Stimulated activated naive CD8-positive, alpha-beta T cell treated with anti-CD3 and anti-CD28 coated beads, Interleukin-15, Interleukin-2, amounts not matched to agents 100 U/mL and 50 U/mL, for 24 hours (primary cell): ENCODE measurements at regions not wholly inside any gene's neighbourhood (a gene's known extent, or its start where the extent isn't known, plus 50 kb on each side); places are given as distances from the start of the nearest gene placed in this dataset.

Experiments used
- ATAC-seq: fragments of 150-1000 bp; cut with Tn5 transposase; one replicate; pipeline ENCODE4 v1.10.0; 2021
- DNase-seq: peaks from one replicate; pipeline ENCODE4 v3.0.0; 2021

- ATAC-seq, result no peak
Observed at GRCh38 chrX:38856670-38857265, 55.5 kb downstream of the MID1IP1 start.

GRCh38 chrX:38857736-38858523 lies 56.7 kb downstream of the MID1IP1 start:
- ATAC-seq (no peak), DNase-seq (no peak)

More at GRCh38 chrX:38856670-38857265, 55.5 kb downstream of the MID1IP1 start:
- no peak for DNase-seq

GRCh38 chrX:38859602-38860001 lies 58.3 kb downstream of the MID1IP1 start:
- no peak for DNase-seq

GRCh38 chrX:38860106-38861013 lies 59.1 kb downstream of the MID1IP1 start:
- ATAC-seq (peak; percentile 92), DNase-seq (peak; percentile 17)

More at GRCh38 chrX:38859602-38860001, 58.3 kb downstream of the MID1IP1 start:
- ATAC-seq, result peak; percentile 64

- ATAC-seq (no peak), DNase-seq (no peak)
Observed at GRCh38 chrX:38861489-38861888, 60.2 kb downstream of the MID1IP1 start.

GRCh38 chrX:38862100-38862499 lies 60.8 kb downstream of the MID1IP1 start:
- DNase-seq (no peak), ATAC-seq (no peak)

GRCh38 chrX:38864165-38864564 lies 62.9 kb downstream of the MID1IP1 start:
- no peak for ATAC-seq
- no peak for DNase-seq

- DNase-seq (no peak), ATAC-seq (no peak)
Observed at GRCh38 chrX:38868321-38868720, 67.1 kb downstream of the MID1IP1 start.

- ATAC-seq (no peak), DNase-seq (no peak)
Observed at GRCh38 chrX:38868941-38869401, 67.7 kb downstream of the MID1IP1 start.

- ATAC-seq (no peak), DNase-seq (no peak)
Observed at GRCh38 chrX:38870361-38870895, 69.2 kb downstream of the MID1IP1 start.

- DNase-seq (no peak), ATAC-seq (no peak)
Observed at GRCh38 chrX:38871129-38872029, 70.1 kb downstream of the MID1IP1 start.

GRCh38 chrX:38877366-38877765 lies 76.1 kb downstream of the MID1IP1 start:
- DNase-seq (no peak), ATAC-seq (no peak)

GRCh38 chrX:38878641-38879340 lies 77.5 kb downstream of the MID1IP1 start:
- ATAC-seq (no peak), DNase-seq (no peak)

- DNase-seq, result no peak
- ATAC-seq, result no peak
Observed at GRCh38 chrX:38879631-38880220, 78.5 kb downstream of the MID1IP1 start.

- DNase-seq (no peak), ATAC-seq (no peak)
Observed at GRCh38 chrX:38880296-38880854, 79.1 kb downstream of the MID1IP1 start.

- DNase-seq, result no peak
- ATAC-seq, result no peak
Observed at GRCh38 chrX:38881066-38881465, 79.8 kb downstream of the MID1IP1 start.

- DNase-seq, result no peak
- no peak for ATAC-seq
Observed at GRCh38 chrX:38881727-38882126, 80.5 kb downstream of the MID1IP1 start.

- no peak for ATAC-seq
- DNase-seq, result no peak
Observed at GRCh38 chrX:38882894-38883626, 81.8 kb downstream of the MID1IP1 start.

- no peak for DNase-seq
- no peak for ATAC-seq
Observed at GRCh38 chrX:38886112-38886511, 84.9 kb downstream of the MID1IP1 start.
